Activated naive CD8-positive, alpha-beta T cell treated with anti-CD3 and anti-CD28 coated beads, Interleukin-2, amount 10 ng/mL, durations not matched to agents 7 days and 5 days (primary cell): ENCODE measurements at regions not wholly inside any gene's neighbourhood (a gene's known extent, or its start where the extent isn't known, plus 50 kb on each side); places are given as distances from the start of the nearest gene placed in this dataset.

Experiments
- ATAC-seq: fragments of 150-1000 bp; cut with Tn5 transposase; one replicate; pipeline ENCODE4 v1.10.0; 2021; ENCODE audit warnings: low read depth, moderate library complexity
- POLR2A ChIA-PET: fragments of 350-600 bp; sonication (Branson Sonifier 250); formaldehyde crosslinking; loops from one replicate; lab custom pipeline; 2021; ENCODE audit warnings: antibody characterized with exemption; lab: Charles Lee
- DNase-seq: peaks from one replicate; pipeline ENCODE4 v3.0.0; 2021
- H3K27ac Mint-ChIP-seq: one replicate; pipeline ENCODE4 v1.8.0; 2022; ENCODE audit warnings: mild to moderate bottlenecking, mixed read lengths
- H3K27me3 Mint-ChIP-seq: one replicate; pipeline ENCODE4 v1.8.0; 2022; ENCODE audit warnings: mild to moderate bottlenecking, moderate library complexity, mixed read lengths
- H3K36me3 Mint-ChIP-seq: one replicate; pipeline ENCODE4 v1.8.0; 2021; ENCODE audit warnings: mild to moderate bottlenecking, mixed read lengths
- H3K4me1 Mint-ChIP-seq: one replicate; pipeline ENCODE4 v1.8.0; 2021; ENCODE audit warnings: mixed read lengths
- H3K4me3 Mint-ChIP-seq: one replicate; pipeline ENCODE4 v1.8.0; 2022; ENCODE audit warnings: mild to moderate bottlenecking, moderate library complexity, mixed read lengths
- H3K9me3 Mint-ChIP-seq: one replicate; pipeline ENCODE4 v1.8.0; 2021; ENCODE audit warnings: mixed read lengths

GRCh38 chr7:125648543-125648942 is 718.9 kb upstream of the POT1 start:
- H3K27ac Mint-ChIP-seq = no peak overlapping the region
- POLR2A ChIA-PET = no interaction called here
- no peak overlapping the region for H3K4me3 Mint-ChIP-seq
- DNase-seq = no peak
- no peak for ATAC-seq
- H3K27me3 Mint-ChIP-seq = no peaks in the 10 kb centered on the region
- peaks cover 1% of the 10 kb centered on the region for H3K9me3 Mint-ChIP-seq
- H3K4me1 Mint-ChIP-seq = no peaks in the 10 kb centered on the region
- no peaks in the 10 kb centered on the region for H3K36me3 Mint-ChIP-seq

DNA sequence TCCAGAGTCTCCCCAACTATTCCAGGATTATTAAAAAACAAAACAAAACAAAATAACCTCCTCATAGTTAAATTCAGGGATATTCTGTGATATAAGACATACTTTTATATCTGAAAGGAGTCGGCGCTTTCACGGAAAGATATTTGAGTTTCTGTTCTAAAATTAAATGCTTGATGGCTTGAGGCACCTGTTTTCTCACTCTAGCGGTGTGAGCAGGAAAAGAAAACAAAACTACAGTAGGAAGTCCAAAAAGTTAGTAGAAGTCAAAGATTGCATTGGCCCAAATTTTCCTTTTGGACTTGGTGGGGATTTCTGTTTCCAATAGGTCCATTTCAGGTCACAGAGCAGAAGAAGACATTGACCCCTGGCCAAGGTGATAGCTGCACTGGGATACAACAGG is 716.1 kb upstream of the POT1 start:
- Mint-ChIP-seq H3K27me3 (no peaks in the 10 kb centered on the region), H3K9me3 (peaks cover 3% of the 10 kb centered on the region), H3K4me1 (no peaks in the 10 kb centered on the region), H3K36me3 (no peaks in the 10 kb centered on the region), H3K27ac (no peak overlapping the region), H3K4me3 (no peak overlapping the region)
- ATAC-seq (no peak), DNase-seq (no peak)
- POLR2A ChIA-PET = no interaction called here

- H3K27me3 Mint-ChIP-seq = no peaks in the 10 kb centered on the region
- H3K27ac Mint-ChIP-seq = no peak overlapping the region
- peaks cover 3% of the 10 kb centered on the region for H3K9me3 Mint-ChIP-seq
- no peaks in the 10 kb centered on the region for H3K4me1 Mint-ChIP-seq
- DNase-seq (no peak), ATAC-seq (no peak)
- H3K4me3 Mint-ChIP-seq = no peak overlapping the region
- no peaks in the 10 kb centered on the region for H3K36me3 Mint-ChIP-seq
- POLR2A ChIA-PET = no interaction called here
Observed at GRCh38 chr7:125644109-125644508, 714.5 kb upstream of the POT1 start.

GRCh38 chr7:125643302-125643701 is 713.7 kb upstream of the POT1 start:
- POLR2A ChIA-PET = no interaction called here
- Mint-ChIP-seq H3K4me3 (no peak overlapping the region), H3K9me3 (peaks cover 2% of the 10 kb centered on the region), H3K4me1 (no peaks in the 10 kb centered on the region), H3K27me3 (no peaks in the 10 kb centered on the region), H3K36me3 (no peaks in the 10 kb centered on the region), H3K27ac (no peak overlapping the region)
- DNase-seq (no peak), ATAC-seq (no peak)

- POLR2A ChIA-PET = no interaction called here
- Mint-ChIP-seq H3K4me1 (no peaks in the 10 kb centered on the region), H3K36me3 (no peaks in the 10 kb centered on the region), H3K9me3 (peaks cover 2% of the 10 kb centered on the region), H3K4me3 (no peak overlapping the region), H3K27me3 (no peaks in the 10 kb centered on the region), H3K27ac (no peak overlapping the region)
- no peak for ATAC-seq
- no peak for DNase-seq
Observed at GRCh38 chr7:125641884-125642283, 712.3 kb upstream of the POT1 start.

DNA sequence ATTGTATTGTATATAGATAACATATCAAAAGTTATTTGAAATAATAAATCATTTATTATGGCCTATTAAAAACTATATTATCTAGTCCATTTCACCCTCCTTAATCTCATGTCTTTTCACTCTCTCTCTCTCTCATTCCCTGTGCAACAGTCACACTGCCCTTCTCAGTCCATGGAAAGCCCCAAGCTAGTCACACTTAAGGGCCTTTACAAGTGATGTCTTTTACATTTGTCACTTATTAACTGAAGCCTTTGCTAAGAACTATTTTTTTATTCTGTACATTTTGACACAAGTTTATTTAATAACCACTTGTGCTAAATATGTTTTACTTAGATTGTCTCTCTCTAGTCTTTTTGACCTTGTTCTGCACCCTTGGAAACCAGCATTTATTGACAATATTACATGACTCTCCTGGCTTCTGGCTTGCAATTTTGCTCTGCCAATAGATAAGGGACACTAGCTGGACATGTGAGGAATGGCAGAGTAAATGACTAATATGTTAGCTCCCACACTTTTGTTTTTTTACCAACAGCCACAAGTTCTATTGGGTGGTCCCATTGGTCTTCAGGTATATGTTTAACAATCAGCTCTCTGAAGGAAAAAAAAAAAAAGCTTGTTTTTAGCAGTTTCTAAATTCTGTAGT is 706.8 kb upstream of the POT1 start:
- no peaks in the 10 kb centered on the region for H3K9me3 Mint-ChIP-seq
- DNase-seq = no peak
- no peaks in the 10 kb centered on the region for H3K36me3 Mint-ChIP-seq
- no peak overlapping the region for H3K27ac Mint-ChIP-seq
- no peaks in the 10 kb centered on the region for H3K27me3 Mint-ChIP-seq
- no peak for ATAC-seq
- POLR2A ChIA-PET = no interaction called here
- no peak overlapping the region for H3K4me3 Mint-ChIP-seq
- H3K4me1 Mint-ChIP-seq = no peaks in the 10 kb centered on the region

- Mint-ChIP-seq H3K4me3 (no peak overlapping the region), H3K4me1 (no peaks in the 10 kb centered on the region), H3K27me3 (no peaks in the 10 kb centered on the region), H3K27ac (no peak overlapping the region), H3K9me3 (peaks cover 9% of the 10 kb centered on the region), H3K36me3 (no peaks in the 10 kb centered on the region)
- POLR2A ChIA-PET = no interaction called here
- no peak for DNase-seq
- ATAC-seq = no peak
Observed at GRCh38 chr7:125618516-125618915, 688.9 kb upstream of the POT1 start.

DNA sequence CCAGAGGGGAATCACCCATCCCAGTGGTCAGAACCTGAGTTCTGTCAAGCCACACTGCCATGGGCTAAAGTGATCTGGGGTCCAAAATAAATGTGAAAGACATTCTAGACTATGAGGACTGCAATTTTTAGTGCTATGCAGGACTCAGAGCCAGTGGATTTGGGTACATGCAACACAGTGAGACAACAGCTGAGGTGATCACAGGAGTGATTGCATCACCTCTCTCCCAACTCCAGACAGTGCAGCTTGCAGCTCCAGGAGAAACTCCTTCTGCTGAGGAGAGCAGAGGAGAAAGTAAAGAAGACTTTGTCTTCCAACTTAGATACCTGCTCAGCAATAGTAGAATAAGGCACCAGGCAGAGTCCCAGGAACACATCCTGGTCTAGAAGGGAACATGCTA is 682.0 kb upstream of the POT1 start:
- Mint-ChIP-seq H3K9me3 (peaks cover 1% of the 10 kb centered on the region), H3K4me3 (no peak overlapping the region), H3K36me3 (no peaks in the 10 kb centered on the region), H3K27ac (no peak overlapping the region), H3K27me3 (no peaks in the 10 kb centered on the region), H3K4me1 (no peaks in the 10 kb centered on the region)
- POLR2A ChIA-PET = no interaction called here
- ATAC-seq = no peak
- no peak for DNase-seq

DNA sequence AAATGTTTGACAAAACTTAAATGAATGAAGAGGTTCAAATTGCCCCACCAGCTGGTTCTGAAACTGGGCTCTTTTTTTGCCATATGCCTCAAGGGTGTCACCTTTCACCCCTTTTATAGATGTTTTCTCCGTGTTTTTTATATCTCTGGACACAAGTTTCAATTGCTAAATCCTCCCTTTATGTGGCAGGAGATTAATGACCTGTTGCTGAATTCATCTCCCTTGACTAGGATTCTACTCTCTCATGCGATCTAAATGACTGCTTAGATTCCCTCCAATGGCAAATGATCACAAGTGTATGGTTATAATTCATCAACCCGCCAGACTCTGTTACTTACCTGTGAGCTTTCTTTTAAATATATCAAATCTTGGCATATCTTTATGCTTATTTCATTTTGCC is 677.0 kb upstream of the POT1 start:
- Mint-ChIP-seq H3K27ac (no peak overlapping the region), H3K4me3 (no peak overlapping the region), H3K9me3 (no peaks in the 10 kb centered on the region), H3K36me3 (no peaks in the 10 kb centered on the region), H3K27me3 (no peaks in the 10 kb centered on the region), H3K4me1 (no peaks in the 10 kb centered on the region)
- DNase-seq = no peak
- no peak for ATAC-seq
- POLR2A ChIA-PET = no interaction called here

DNA sequence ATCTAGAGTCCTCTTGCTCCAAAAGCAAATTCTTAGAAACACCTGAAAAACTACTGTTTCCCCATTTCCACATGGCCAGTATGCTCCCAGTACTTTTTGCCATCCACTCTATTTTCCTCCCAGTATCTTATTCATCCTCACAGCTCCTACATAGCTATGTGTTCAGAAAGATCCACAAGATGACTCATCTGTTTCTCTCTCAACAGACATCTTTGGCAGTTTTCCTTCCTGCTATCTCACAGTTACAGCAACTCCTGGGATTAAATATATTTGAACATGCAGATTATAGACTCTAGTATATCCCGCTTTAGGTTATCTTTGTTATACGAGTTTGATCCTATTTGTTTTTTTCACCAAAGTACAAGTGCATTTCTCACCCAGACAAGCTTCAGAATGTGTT is 675.6 kb upstream of the POT1 start:
- H3K4me3 Mint-ChIP-seq = no peak overlapping the region
- no peak overlapping the region for H3K27ac Mint-ChIP-seq
- no peaks in the 10 kb centered on the region for H3K27me3 Mint-ChIP-seq
- POLR2A ChIA-PET = no interaction called here
- H3K36me3 Mint-ChIP-seq = no peaks in the 10 kb centered on the region
- no peaks in the 10 kb centered on the region for H3K9me3 Mint-ChIP-seq
- ATAC-seq (no peak), DNase-seq (no peak)
- H3K4me1 Mint-ChIP-seq = no peaks in the 10 kb centered on the region

GRCh38 chr7:125602441-125602840 is 672.8 kb upstream of the POT1 start:
- DNase-seq = no peak
- no peaks in the 10 kb centered on the region for H3K4me1 Mint-ChIP-seq
- H3K27ac Mint-ChIP-seq = no peak overlapping the region
- no peak for ATAC-seq
- POLR2A ChIA-PET = no interaction called here
- H3K27me3 Mint-ChIP-seq = no peaks in the 10 kb centered on the region
- H3K36me3 Mint-ChIP-seq = no peaks in the 10 kb centered on the region
- H3K9me3 Mint-ChIP-seq = no peaks in the 10 kb centered on the region
- no peak overlapping the region for H3K4me3 Mint-ChIP-seq

DNA sequence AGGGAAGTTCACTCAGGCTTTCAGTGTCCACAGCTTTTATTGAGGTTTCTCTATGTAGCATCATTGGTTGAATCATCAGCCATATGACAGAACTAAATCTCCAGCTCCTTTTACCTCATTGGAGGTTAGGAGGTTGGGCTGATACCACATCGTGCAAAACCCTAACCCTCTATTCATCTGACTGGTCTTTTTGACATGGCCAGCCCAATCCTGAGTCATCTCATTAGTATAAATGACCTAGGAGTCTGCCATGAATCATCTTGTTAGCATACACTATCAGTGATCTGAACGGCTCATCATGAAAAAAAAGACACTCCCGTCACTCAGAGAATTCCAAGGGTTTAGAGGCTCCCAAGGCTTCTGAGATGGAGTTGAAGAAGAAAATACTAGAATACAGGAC is 669.8 kb upstream of the POT1 start:
- DNase-seq = no peak
- POLR2A ChIA-PET = no interaction called here
- Mint-ChIP-seq H3K27me3 (no peaks in the 10 kb centered on the region), H3K27ac (no peak overlapping the region), H3K4me1 (no peaks in the 10 kb centered on the region), H3K9me3 (no peaks in the 10 kb centered on the region), H3K36me3 (no peaks in the 10 kb centered on the region), H3K4me3 (no peak overlapping the region)
- no peak for ATAC-seq

DNA sequence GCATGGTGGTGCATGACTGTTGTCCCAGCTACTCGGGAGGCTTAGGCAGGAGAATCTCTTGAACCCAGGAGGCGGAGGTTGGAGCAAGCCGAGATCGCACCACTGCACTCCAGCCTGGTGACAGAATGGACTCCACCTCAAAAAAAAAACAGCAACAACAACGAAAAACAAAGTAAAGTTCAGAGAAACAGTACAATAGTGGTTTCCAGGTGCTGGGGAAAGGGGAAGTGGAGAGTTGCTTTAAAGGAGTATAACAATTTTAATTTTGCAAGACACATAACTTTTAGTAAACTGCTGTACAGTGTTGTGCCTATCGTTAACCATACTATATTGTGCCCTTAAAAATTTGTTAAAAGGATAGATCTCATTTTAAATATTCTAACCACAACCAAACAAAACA is 662.7 kb upstream of the POT1 start:
- DNase-seq = no peak
- Mint-ChIP-seq H3K27me3 (no peaks in the 10 kb centered on the region), H3K9me3 (peaks cover 6% of the 10 kb centered on the region), H3K36me3 (no peaks in the 10 kb centered on the region), H3K4me3 (no peak overlapping the region), H3K4me1 (no peaks in the 10 kb centered on the region), H3K27ac (no peak overlapping the region)
- ATAC-seq = no peak
- POLR2A ChIA-PET = no interaction called here

GRCh38 chr7:125573126-125573525 is 643.5 kb upstream of the POT1 start:
- H3K27me3 Mint-ChIP-seq = peaks cover 2% of the 10 kb centered on the region
- H3K36me3 Mint-ChIP-seq = no peaks in the 10 kb centered on the region
- no peak overlapping the region for H3K4me3 Mint-ChIP-seq
- ATAC-seq = no peak
- H3K27ac Mint-ChIP-seq = no peak overlapping the region
- no peaks in the 10 kb centered on the region for H3K4me1 Mint-ChIP-seq
- POLR2A ChIA-PET = no interaction called here
- H3K9me3 Mint-ChIP-seq = no peaks in the 10 kb centered on the region
- no peak for DNase-seq

- POLR2A ChIA-PET = no interaction called here
- H3K27ac Mint-ChIP-seq = no peak overlapping the region
- ATAC-seq (no peak), DNase-seq (no peak)
- H3K4me3 Mint-ChIP-seq = no peak overlapping the region
- no peaks in the 10 kb centered on the region for H3K36me3 Mint-ChIP-seq
- no peaks in the 10 kb centered on the region for H3K9me3 Mint-ChIP-seq
- H3K27me3 Mint-ChIP-seq = peaks cover 2% of the 10 kb centered on the region
- no peaks in the 10 kb centered on the region for H3K4me1 Mint-ChIP-seq
Observed at GRCh38 chr7:125572414-125572813, 642.8 kb upstream of the POT1 start.
